ENCODE measurements at regions not wholly inside any gene's neighbourhood (a gene's known extent, or its start where the extent isn't known, plus 50 kb on each side); places are given as distances from the start of the nearest gene placed in this dataset.

GRCh38 chr1:195806060-195806459, 802.2 kb downstream of the KCNT2 start:
- no peak for DNase-seq (ENCODE audit: low read depth in 6 of 9, low spot score in 9 of 9)
- Histone ChIP-seq H3K4me1 (ENCODE audit: control insufficient read depth in 2 of 2, insufficient read depth in 2 of 2, low read length in 2 of 2) (no peaks in the 10 kb centered on the region), H3K4me3 (ENCODE audit: low read length in 2 of 2) (no peak overlapping the region), H3K27ac (ENCODE audit: low read depth in 1 of 2, low read length in 1 of 2) (no peak overlapping the region), H3K36me3 (ENCODE audit: control insufficient read depth in 2 of 2, insufficient read depth in 2 of 2, low read length in 1 of 2) (no peaks in the 10 kb centered on the region), H3K9me3 (ENCODE audit: control insufficient read depth in 2 of 2, insufficient read depth in 1 of 2, low read length in 1 of 2) (no peaks in the 10 kb centered on the region), H3K27me3 (ENCODE audit: control insufficient read depth in 2 of 2, insufficient read depth in 1 of 2, low read length in 1 of 2) (no peaks in the 10 kb centered on the region)
- 31% methylated on average over 2 of the region's 2 CpGs for WGBS

GRCh38 chr1:195804547-195804946, 803.7 kb downstream of the KCNT2 start:
- H3K36me3 ChIP-seq (ENCODE audit: control insufficient read depth in 2 of 2, insufficient read depth in 2 of 2, low read length in 1 of 2): no peaks in the 10 kb centered on the region
- no peaks in the 10 kb centered on the region for H3K9me3 ChIP-seq (ENCODE audit: control insufficient read depth in 2 of 2, insufficient read depth in 1 of 2, low read length in 1 of 2)
- H3K27me3 ChIP-seq (ENCODE audit: control insufficient read depth in 2 of 2, insufficient read depth in 1 of 2, low read length in 1 of 2): no peaks in the 10 kb centered on the region
- DNase-seq (ENCODE audit: low read depth in 6 of 9, low spot score in 9 of 9): no peak
- no peak overlapping the region for H3K27ac ChIP-seq (ENCODE audit: low read depth in 1 of 2, low read length in 1 of 2)
- H3K4me3 ChIP-seq (ENCODE audit: low read length in 2 of 2): no peak overlapping the region
- no peaks in the 10 kb centered on the region for H3K4me1 ChIP-seq (ENCODE audit: control insufficient read depth in 2 of 2, insufficient read depth in 2 of 2, low read length in 2 of 2)

- Histone ChIP-seq H3K9me3 (ENCODE audit: control insufficient read depth in 2 of 2, insufficient read depth in 1 of 2, low read length in 1 of 2) (no peaks in the 10 kb centered on the region), H3K27me3 (ENCODE audit: control insufficient read depth in 2 of 2, insufficient read depth in 1 of 2, low read length in 1 of 2) (no peaks in the 10 kb centered on the region), H3K4me3 (ENCODE audit: low read length in 2 of 2) (no peak overlapping the region), H3K4me1 (ENCODE audit: control insufficient read depth in 2 of 2, insufficient read depth in 2 of 2, low read length in 2 of 2) (no peaks in the 10 kb centered on the region), H3K36me3 (ENCODE audit: control insufficient read depth in 2 of 2, insufficient read depth in 2 of 2, low read length in 1 of 2) (no peaks in the 10 kb centered on the region), H3K27ac (ENCODE audit: low read depth in 1 of 2, low read length in 1 of 2) (no peak overlapping the region)
- no peak for DNase-seq (ENCODE audit: low read depth in 6 of 9, low spot score in 9 of 9)
- WGBS: 94% methylated on average over 4 of the region's 4 CpGs
These were observed 809.2 kb downstream of the KCNT2 start for GRCh38 chr1:195799016-195799415.

GRCh38 chr1:195794225-195794624, 814.0 kb downstream of the KCNT2 start:
- Histone ChIP-seq H3K4me3 (ENCODE audit: low read length in 2 of 2) (no peak overlapping the region), H3K27ac (ENCODE audit: low read depth in 1 of 2, low read length in 1 of 2) (no peak overlapping the region), H3K36me3 (ENCODE audit: control insufficient read depth in 2 of 2, insufficient read depth in 2 of 2, low read length in 1 of 2) (no peaks in the 10 kb centered on the region), H3K27me3 (ENCODE audit: control insufficient read depth in 2 of 2, insufficient read depth in 1 of 2, low read length in 1 of 2) (no peaks in the 10 kb centered on the region), H3K4me1 (ENCODE audit: control insufficient read depth in 2 of 2, insufficient read depth in 2 of 2, low read length in 2 of 2) (no peaks in the 10 kb centered on the region), H3K9me3 (ENCODE audit: control insufficient read depth in 2 of 2, insufficient read depth in 1 of 2, low read length in 1 of 2) (peaks cover 0 to 14% of the 10 kb centered on the region in 2 donors)
- DNase-seq (ENCODE audit: low read depth in 6 of 9, low spot score in 9 of 9): no peak
- 98% methylated on average over 3 of the region's 3 CpGs for WGBS

- Histone ChIP-seq H3K4me3 (ENCODE audit: low read length in 2 of 2) (no peak overlapping the region), H3K36me3 (ENCODE audit: control insufficient read depth in 2 of 2, insufficient read depth in 2 of 2, low read length in 1 of 2) (no peaks in the 10 kb centered on the region), H3K4me1 (ENCODE audit: control insufficient read depth in 2 of 2, insufficient read depth in 2 of 2, low read length in 2 of 2) (no peaks in the 10 kb centered on the region), H3K27me3 (ENCODE audit: control insufficient read depth in 2 of 2, insufficient read depth in 1 of 2, low read length in 1 of 2) (no peaks in the 10 kb centered on the region), H3K9me3 (ENCODE audit: control insufficient read depth in 2 of 2, insufficient read depth in 1 of 2, low read length in 1 of 2) (peaks cover 0 to 14% of the 10 kb centered on the region in 2 donors), H3K27ac (ENCODE audit: low read depth in 1 of 2, low read length in 1 of 2) (no peak overlapping the region)
- no peak for DNase-seq (ENCODE audit: low read depth in 6 of 9, low spot score in 9 of 9)
- WGBS: 95% methylated on average over 7 of the region's 7 CpGs
These were observed 816.4 kb downstream of the KCNT2 start for GRCh38 chr1:195791796-195792195.

GRCh38 chr1:195790514-195791168, 817.6 kb downstream of the KCNT2 start:
- no peak for DNase-seq (ENCODE audit: low read depth in 6 of 9, low spot score in 9 of 9)
- no peaks in the 10 kb centered on the region for H3K4me1 ChIP-seq (ENCODE audit: control insufficient read depth in 2 of 2, insufficient read depth in 2 of 2, low read length in 2 of 2)
- H3K9me3 ChIP-seq (ENCODE audit: control insufficient read depth in 2 of 2, insufficient read depth in 1 of 2, low read length in 1 of 2): peaks cover 0 to 14% of the 10 kb centered on the region in 2 donors
- no peaks in the 10 kb centered on the region for H3K27me3 ChIP-seq (ENCODE audit: control insufficient read depth in 2 of 2, insufficient read depth in 1 of 2, low read length in 1 of 2)
- H3K36me3 ChIP-seq (ENCODE audit: control insufficient read depth in 2 of 2, insufficient read depth in 2 of 2, low read length in 1 of 2): no peaks in the 10 kb centered on the region
- WGBS: 96% methylated on average over 8 of the region's 8 CpGs
- no peak overlapping the region for H3K4me3 ChIP-seq (ENCODE audit: low read length in 2 of 2)
- H3K27ac ChIP-seq (ENCODE audit: low read depth in 1 of 2, low read length in 1 of 2): no peak overlapping the region

- Histone ChIP-seq H3K27me3 (ENCODE audit: control insufficient read depth in 2 of 2, insufficient read depth in 1 of 2, low read length in 1 of 2) (no peaks in the 10 kb centered on the region), H3K4me1 (ENCODE audit: control insufficient read depth in 2 of 2, insufficient read depth in 2 of 2, low read length in 2 of 2) (no peaks in the 10 kb centered on the region), H3K4me3 (ENCODE audit: low read length in 2 of 2) (no peak overlapping the region), H3K36me3 (ENCODE audit: control insufficient read depth in 2 of 2, insufficient read depth in 2 of 2, low read length in 1 of 2) (no peaks in the 10 kb centered on the region), H3K9me3 (ENCODE audit: control insufficient read depth in 2 of 2, insufficient read depth in 1 of 2, low read length in 1 of 2) (peaks cover 0 to 14% of the 10 kb centered on the region in 2 donors), H3K27ac (ENCODE audit: low read depth in 1 of 2, low read length in 1 of 2) (no peak overlapping the region)
- no peak for DNase-seq (ENCODE audit: low read depth in 6 of 9, low spot score in 9 of 9)
- 93% methylated on average over 2 of the region's 2 CpGs for WGBS
These were observed 818.9 kb downstream of the KCNT2 start for GRCh38 chr1:195789321-195789720.

- Histone ChIP-seq H3K4me3 (ENCODE audit: low read length in 2 of 2) (no peak overlapping the region), H3K27ac (ENCODE audit: low read depth in 1 of 2, low read length in 1 of 2) (no peak overlapping the region), H3K36me3 (ENCODE audit: control insufficient read depth in 2 of 2, insufficient read depth in 2 of 2, low read length in 1 of 2) (no peaks in the 10 kb centered on the region), H3K4me1 (ENCODE audit: control insufficient read depth in 2 of 2, insufficient read depth in 2 of 2, low read length in 2 of 2) (no peaks in the 10 kb centered on the region), H3K9me3 (ENCODE audit: control insufficient read depth in 2 of 2, insufficient read depth in 1 of 2, low read length in 1 of 2) (peaks cover 0 to 14% of the 10 kb centered on the region in 2 donors), H3K27me3 (ENCODE audit: control insufficient read depth in 2 of 2, insufficient read depth in 1 of 2, low read length in 1 of 2) (no peaks in the 10 kb centered on the region)
- WGBS: 94% methylated on average over 4 of the region's 4 CpGs
- no peak for DNase-seq (ENCODE audit: low read depth in 6 of 9, low spot score in 9 of 9)
These were observed 819.5 kb downstream of the KCNT2 start for GRCh38 chr1:195788721-195789120.

- DNase-seq (ENCODE audit: low read depth in 6 of 9, low spot score in 9 of 9): no peak
- H3K4me3 ChIP-seq (ENCODE audit: low read length in 2 of 2): no peak overlapping the region
- 86% methylated on average over 1 of the region's 1 CpG for WGBS
- H3K4me1 ChIP-seq (ENCODE audit: control insufficient read depth in 2 of 2, insufficient read depth in 2 of 2, low read length in 2 of 2): no peaks in the 10 kb centered on the region
- peaks cover 0 to 6% of the 10 kb centered on the region in 2 donors for H3K9me3 ChIP-seq (ENCODE audit: control insufficient read depth in 2 of 2, insufficient read depth in 1 of 2, low read length in 1 of 2)
- no peak overlapping the region for H3K27ac ChIP-seq (ENCODE audit: low read depth in 1 of 2, low read length in 1 of 2)
- H3K27me3 ChIP-seq (ENCODE audit: control insufficient read depth in 2 of 2, insufficient read depth in 1 of 2, low read length in 1 of 2): no peaks in the 10 kb centered on the region
- H3K36me3 ChIP-seq (ENCODE audit: control insufficient read depth in 2 of 2, insufficient read depth in 2 of 2, low read length in 1 of 2): no peaks in the 10 kb centered on the region
These were observed 822.4 kb downstream of the KCNT2 start for GRCh38 chr1:195785830-195786229.
